GM12878 (cell line): ENCODE measurements at regions not wholly inside any gene's neighbourhood (a gene's known extent, or its start where the extent isn't known, plus 50 kb on each side); places are given as distances from the start of the nearest gene placed in this dataset.

Experiments
- ATAC-seq: fragments of 200-7000 bp; cut with Tn5 transposase; 3 replicates; pipeline ENCODE4 v1.9.1; 2020; ENCODE audit warnings: mild to moderate bottlenecking, moderate library complexity
- BruUV-seq: library from RNA; stranded (reverse); fragments of 400-500 nt; replicated peaks from 2 replicates; lab custom pipeline; 2021; lab: Mats Ljungman, UMichigan
- CTCF ChIA-PET: fragments of 300-600 bp; sonication (Branson Sonifier 250); formaldehyde crosslinking; extraction: SDS; loops from one replicate; lab custom pipeline; 2021; ENCODE audit warnings: inconsistent platforms; lab: Yijun Ruan, JAX
- POLR2A ChIA-PET: fragments of 350-600 bp; formaldehyde crosslinking; extraction: SDS; loops from one replicate; lab custom pipeline; 2021; ENCODE audit warnings: inconsistent platforms; lab: Charles Lee
- RAD21 ChIA-PET: fragments of 300-600 bp; sonication (Branson Sonifier 250); formaldehyde crosslinking; loops from one replicate; lab custom pipeline; 2023; ENCODE audit warnings: antibody characterized with exemption; ENCODE audit not compliant: unreplicated experiment; lab: Charles Lee
- SMC1A ChIA-PET: fragments of 300-600 bp; sonication (Branson Sonifier 250); formaldehyde crosslinking; loops from one replicate; lab custom pipeline; 2023; ENCODE audit not compliant: unreplicated experiment, uncharacterized antibody; lab: Charles Lee
- DNase-seq: peaks from one replicate; pipeline ENCODE4 v3.0.0-alpha.2; 2011; ENCODE audit warnings: low read depth, low spot score
- FAIRE-seq: peaks from 3 replicates; lab custom pipeline; 2011; peaks lifted over from hg19 to GRCh38; lab: Jason Lieb, UNC
- H2AFZ ChIP-seq: 2 replicates; pipeline ENCODE4 v1.6.0; 2011; ENCODE audit warnings: low read depth, low read length, control low read depth; ENCODE audit not compliant: control insufficient read depth
- H3K27ac ChIP-seq: 2 replicates; pipeline ENCODE4 v1.5.1; 2011; ENCODE audit warnings: control low read depth; ENCODE audit not compliant: control insufficient read depth, insufficient read depth
- H3K27me3 ChIP-seq, 2 experiments: replicated peaks in 1 of 2; 2 replicates each; pipeline versions ENCODE4 v1.6.0 to v1.6.1; 2011; ENCODE audit warnings: low read length in 1 of 2; ENCODE audit not compliant: control insufficient read depth in 2 of 2, insufficient read depth in 2 of 2
- H3K36me3 ChIP-seq, 2 experiments: 2 replicates each; pipeline ENCODE4 v1.5.1; 2011; ENCODE audit warnings: low read length in 1 of 2; ENCODE audit not compliant: control insufficient read depth in 2 of 2, insufficient read depth in 2 of 2
- H3K4me1 ChIP-seq: 2 replicates; pipeline ENCODE4 v1.6.1; 2011; ENCODE audit warnings: mild to moderate bottlenecking, low read length, moderate library complexity, mixed read lengths; ENCODE audit not compliant: control insufficient read depth, insufficient read depth
- H3K4me2 ChIP-seq: 2 replicates; pipeline ENCODE4 v1.6.0; 2011; ENCODE audit warnings: control low read depth; ENCODE audit not compliant: control insufficient read depth, insufficient read depth
- H3K4me3 ChIP-seq: fragments of 200-600 bp; sonication (generic); 2 replicates; pipeline ENCODE4 v1.5.1; 2016
- H3K79me2 ChIP-seq: 2 replicates; pipeline ENCODE4 v1.6.0; 2011; ENCODE audit warnings: low read length; ENCODE audit not compliant: control insufficient read depth, insufficient read depth
- H3K9ac ChIP-seq: 2 replicates; pipeline ENCODE4 v1.8.0; 2011; ENCODE audit warnings: low read length, control low read depth, mixed read lengths; ENCODE audit not compliant: control insufficient read depth, insufficient read depth
- H3K9me3 ChIP-seq: replicated peaks from 3 replicates; pipeline ENCODE4 v1.5.1; 2011; ENCODE audit warnings: mild to moderate bottlenecking, low read length; ENCODE audit not compliant: control insufficient read depth, insufficient read depth
- H4K20me1 ChIP-seq: 2 replicates; pipeline ENCODE4 v1.6.0; 2011; ENCODE audit not compliant: control insufficient read depth, insufficient read depth
- ASH2L ChIP-seq: fragments of 300-600, 200-600 bp; sonication (generic); IDR thresholded peaks from 2 replicates; pipeline ENCODE4 v1.6.1; 2017; ENCODE audit warnings: low read depth, mild to moderate bottlenecking, borderline replicate concordance
- BCL11A ChIP-seq: IDR thresholded peaks from 2 replicates; pipeline ENCODE4 v1.6.1; 2011; ENCODE audit warnings: low read depth, low read length
- DPF2 ChIP-seq: fragments of 450-650 bp; IDR thresholded peaks from 2 replicates; pipeline ENCODE4 v1.6.1; 2017; ENCODE audit warnings: mild to moderate bottlenecking
- ESRRA ChIP-seq: IDR thresholded peaks from 2 replicates; pipeline ENCODE4 v1.6.1; 2012; ENCODE audit warnings: mild to moderate bottlenecking, low read length, improper control_type of control experiment
- KLF5 ChIP-seq: fragments of 450-650 bp; IDR thresholded peaks from 2 replicates; pipeline ENCODE4 v1.6.1; 2014; ENCODE audit warnings: mild to moderate bottlenecking; ENCODE audit not compliant: partially characterized antibody
- MXI1 ChIP-seq: fragments of 150-350 bp; IDR thresholded peaks from 2 replicates; pipeline ENCODE4 v1.6.1; 2011; ENCODE audit warnings: low read depth, mild to moderate bottlenecking, inconsistent platforms, low read length, improper control_type of control experiment
- MYC ChIP-seq: IDR thresholded peaks from 2 replicates; pipeline ENCODE4 v1.6.1; 2011; ENCODE audit warnings: mild to moderate bottlenecking, low read length, moderate library complexity, inconsistent platforms; ENCODE audit not compliant: insufficient read depth, insufficient replicate concordance, insufficient read length, severe bottlenecking
- NFXL1 ChIP-seq: fragments of 450-650 bp; IDR thresholded peaks from 2 replicates; pipeline ENCODE4 v1.6.1; 2017; ENCODE audit warnings: antibody characterized with exemption, mild to moderate bottlenecking, borderline replicate concordance
- NFYB ChIP-seq: IDR thresholded peaks from 2 replicates; pipeline ENCODE4 v1.6.1; 2011; ENCODE audit warnings: low read depth, mild to moderate bottlenecking, low read length, improper control_type of control experiment, moderate library complexity; ENCODE audit not compliant: insufficient read depth
- NRF1 ChIP-seq: conservative IDR thresholded peaks from 2 replicates; pipeline ENCODE4 v1.6.1; 2011; ENCODE audit warnings: mild to moderate bottlenecking, low read depth, low read length, improper control_type of control experiment
- SIN3A ChIP-seq: IDR thresholded peaks from 2 replicates; pipeline ENCODE4 v1.6.1; 2012; ENCODE audit warnings: low read depth, low read length, improper control_type of control experiment
- SIX5 ChIP-seq: IDR thresholded peaks from 2 replicates; pipeline ENCODE4 v1.6.1; 2011; ENCODE audit warnings: mild to moderate bottlenecking, low read depth, low read length, moderate library complexity; ENCODE audit not compliant: severe bottlenecking
- SMAD5 ChIP-seq: IDR thresholded peaks from 2 replicates; pipeline ENCODE4 v1.6.1; 2016; ENCODE audit warnings: antibody characterized with exemption, low read depth
- SPI1 ChIP-seq: IDR thresholded peaks from 2 replicates; pipeline ENCODE4 v1.6.1; 2011; ENCODE audit warnings: low read depth, mild to moderate bottlenecking, low read length, moderate library complexity, borderline replicate concordance; ENCODE audit not compliant: insufficient read depth
- TCF7 ChIP-seq: IDR thresholded peaks from 2 replicates; pipeline ENCODE4 v1.6.1; 2014; ENCODE audit warnings: antibody characterized with exemption, borderline replicate concordance
- YY1 ChIP-seq: IDR thresholded peaks from 2 replicates; pipeline ENCODE4 v1.6.1; 2011; ENCODE audit warnings: low read depth, mild to moderate bottlenecking, low read length
- ZBED1 ChIP-seq: IDR thresholded peaks from 2 replicates; pipeline ENCODE4 v1.6.1; 2016; ENCODE audit warnings: borderline replicate concordance
- ZNF24 ChIP-seq: fragments of 450-650 bp; IDR thresholded peaks from 2 replicates; pipeline ENCODE4 v1.6.1; 2017; ENCODE audit warnings: antibody characterized with exemption, mild to moderate bottlenecking
- ZZZ3 ChIP-seq: IDR thresholded peaks from 2 replicates; pipeline ENCODE4 v1.6.1; 2011; ENCODE audit warnings: low read depth; ENCODE audit not compliant: control insufficient read depth, insufficient read length
- WGBS: methylation state at CpG from one replicate; pipeline ENCODE4 v1.1.6; 2016; ENCODE audit warnings: low lambda C conversion rate; ENCODE audit not compliant: insufficient replicate concordance, insufficient coverage; ENCODE audit errors: missing lambda C conversion rate; 5-methylcytosine and 5-hydroxymethylcytosine counted together
- in situ Hi-C: fragments of 300-500 bp; cut with MboI; formaldehyde crosslinking; loops from 9 replicates; pipeline ENCODE4 v1.14.3; 2018; ENCODE audit warnings: mixed read lengths
- intact Hi-C: fragments of 100-400 bp; cut with micrococcal nuclease; formaldehyde crosslinking; loops from one replicate; pipeline ENCODE4 v1.14.2; 2022; ENCODE audit not compliant: unreplicated experiment
- TF ChIP-seq, protein P1 (sequence below): fragments of 150-350 bp; IDR thresholded peaks from 2 replicates; pipeline ENCODE4 v1.6.1; 2014; ENCODE audit warnings: mild to moderate bottlenecking, low read depth, low read length
- TF ChIP-seq, protein P2 (sequence below): IDR thresholded peaks from 2 replicates; pipeline ENCODE4 v1.6.1; 2011; ENCODE audit warnings: mild to moderate bottlenecking, low read depth, low read length, moderate library complexity; ENCODE audit not compliant: insufficient replicate concordance
- TF ChIP-seq, protein P3 (sequence below): IDR thresholded peaks from 2 replicates; pipeline ENCODE4 v1.6.1; 2011; ENCODE audit warnings: borderline replicate concordance, low read depth, mild to moderate bottlenecking, moderate library complexity, mixed read lengths, low read length; ENCODE audit not compliant: insufficient read depth; ENCODE audit errors: extremely low read length

DNA sequence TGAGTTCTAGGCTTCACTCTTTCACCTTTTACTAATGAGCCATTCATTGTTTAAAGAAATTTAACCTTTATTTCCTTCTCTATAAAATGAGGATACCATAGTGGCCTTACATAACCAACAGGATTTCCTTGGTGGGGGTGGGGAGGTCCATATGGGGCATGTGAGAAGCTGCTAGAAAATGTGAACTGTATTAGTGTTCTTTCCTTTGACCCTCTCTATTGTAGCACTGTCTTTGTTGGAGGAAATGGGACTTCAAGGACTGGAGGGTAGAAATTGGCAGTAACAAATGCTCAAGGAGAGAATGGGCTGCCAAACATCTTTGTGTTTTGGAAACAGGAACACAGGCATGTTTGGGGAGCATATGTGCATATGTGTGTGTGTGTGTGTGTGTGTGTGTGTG, 468.7 kb upstream of the ZEB2 start:
- POLR2A ChIA-PET: no interaction called here
- no peak for FAIRE-seq
- in situ Hi-C loops: no loop called here

DNA sequence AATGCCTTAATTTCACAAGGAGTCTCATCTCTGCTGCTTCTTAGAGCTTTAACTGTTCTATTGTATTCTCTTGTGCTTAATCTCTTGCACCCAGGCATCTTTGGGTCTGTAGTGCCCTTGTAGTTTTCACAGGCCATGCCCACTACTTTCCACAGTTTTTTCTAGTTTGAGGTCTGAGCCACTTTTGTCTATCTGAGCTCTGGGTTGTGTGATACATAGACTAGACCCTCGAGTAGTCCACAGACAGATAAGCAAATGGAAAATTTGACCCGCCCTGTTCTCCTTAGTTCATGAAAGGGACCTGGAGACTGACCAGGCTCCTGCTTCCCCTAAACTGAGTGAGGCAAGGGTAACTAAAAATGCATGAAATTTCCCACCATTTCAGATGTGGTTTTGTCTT, 466.8 kb upstream of the ZEB2 start:
- Histone ChIP-seq H3K27me3 (no peaks in the 10 kb centered on the region), H3K4me1 (no peaks in the 10 kb centered on the region), H3K79me2 (no peaks in the 10 kb centered on the region), H2AFZ (no peak overlapping the region), H3K4me3 (no peak overlapping the region), H4K20me1 (no peaks in the 10 kb centered on the region), H3K4me2 (no peak overlapping the region), H3K9ac (no peak overlapping the region), H3K27ac (no peak overlapping the region), H3K36me3 (no peaks in the 10 kb centered on the region), H3K9me3 (no peaks in the 10 kb centered on the region)
- DNase-seq: no peak
- TF ChIP-seq SIX5 (no peak), DPF2 (no peak), TCF7 (no peak), NFYB (no peak), SPI1 (no peak), BCL11A (no peak), ZBED1 (no peak), KLF5 (no peak)
- TF ChIP-seq, protein P1, sequence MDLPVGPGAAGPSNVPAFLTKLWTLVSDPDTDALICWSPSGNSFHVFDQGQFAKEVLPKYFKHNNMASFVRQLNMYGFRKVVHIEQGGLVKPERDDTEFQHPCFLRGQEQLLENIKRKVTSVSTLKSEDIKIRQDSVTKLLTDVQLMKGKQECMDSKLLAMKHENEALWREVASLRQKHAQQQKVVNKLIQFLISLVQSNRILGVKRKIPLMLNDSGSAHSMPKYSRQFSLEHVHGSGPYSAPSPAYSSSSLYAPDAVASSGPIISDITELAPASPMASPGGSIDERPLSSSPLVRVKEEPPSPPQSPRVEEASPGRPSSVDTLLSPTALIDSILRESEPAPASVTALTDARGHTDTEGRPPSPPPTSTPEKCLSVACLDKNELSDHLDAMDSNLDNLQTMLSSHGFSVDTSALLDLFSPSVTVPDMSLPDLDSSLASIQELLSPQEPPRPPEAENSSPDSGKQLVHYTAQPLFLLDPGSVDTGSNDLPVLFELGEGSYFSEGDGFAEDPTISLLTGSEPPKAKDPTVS: no peak
- TF ChIP-seq, protein P2, sequence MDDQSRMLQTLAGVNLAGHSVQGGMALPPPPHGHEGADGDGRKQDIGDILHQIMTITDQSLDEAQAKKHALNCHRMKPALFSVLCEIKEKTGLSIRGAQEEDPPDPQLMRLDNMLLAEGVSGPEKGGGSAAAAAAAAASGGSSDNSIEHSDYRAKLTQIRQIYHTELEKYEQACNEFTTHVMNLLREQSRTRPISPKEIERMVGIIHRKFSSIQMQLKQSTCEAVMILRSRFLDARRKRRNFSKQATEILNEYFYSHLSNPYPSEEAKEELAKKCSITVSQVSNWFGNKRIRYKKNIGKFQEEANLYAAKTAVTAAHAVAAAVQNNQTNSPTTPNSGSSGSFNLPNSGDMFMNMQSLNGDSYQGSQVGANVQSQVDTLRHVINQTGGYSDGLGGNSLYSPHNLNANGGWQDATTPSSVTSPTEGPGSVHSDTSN: no peak
- ChIA-PET POLR2A (no interaction called here), RAD21 (no interaction called here), CTCF (no interaction called here), SMC1A (no interaction called here)
- WGBS: 0% methylated on average over 2 of the region's 2 CpGs
- intact Hi-C loops: no loop called here
- BruUV-seq: no TSS peak
- FAIRE-seq: no peak
- no peak for ATAC-seq
- in situ Hi-C loops: no loop called here

More for the DNA sequence above, 468.7 kb upstream of the ZEB2 start:
- Histone ChIP-seq H3K79me2 (no peaks in the 10 kb centered on the region), H3K36me3 (no peaks in the 10 kb centered on the region), H3K27me3 (no peaks in the 10 kb centered on the region), H3K4me3 (no peak overlapping the region), H3K27ac (no peak overlapping the region), H4K20me1 (no peaks in the 10 kb centered on the region), H3K4me1 (no peaks in the 10 kb centered on the region), H2AFZ (no peak overlapping the region), H3K9me3 (no peaks in the 10 kb centered on the region), H3K9ac (no peak overlapping the region), H3K4me2 (no peak overlapping the region)
- no TSS peak for BruUV-seq
- CTCF ChIA-PET: no interaction called here
- RAD21 ChIA-PET: no interaction called here
- SMC1A ChIA-PET: no interaction called here
- intact Hi-C loops: no loop called here
- DNase-seq: no peak
- TF ChIP-seq ZNF24 (no peak), MXI1 (no peak), ASH2L (no peak), YY1 (no peak), SMAD5 (no peak), NRF1 (no peak), SIN3A (no peak), ZZZ3 (no peak), MYC (no peak), NFXL1 (no peak), ESRRA (no peak)
- TF ChIP-seq, protein P3, sequence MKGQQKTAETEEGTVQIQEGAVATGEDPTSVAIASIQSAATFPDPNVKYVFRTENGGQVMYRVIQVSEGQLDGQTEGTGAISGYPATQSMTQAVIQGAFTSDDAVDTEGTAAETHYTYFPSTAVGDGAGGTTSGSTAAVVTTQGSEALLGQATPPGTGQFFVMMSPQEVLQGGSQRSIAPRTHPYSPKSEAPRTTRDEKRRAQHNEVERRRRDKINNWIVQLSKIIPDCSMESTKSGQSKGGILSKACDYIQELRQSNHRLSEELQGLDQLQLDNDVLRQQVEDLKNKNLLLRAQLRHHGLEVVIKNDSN: no peak
- ATAC-seq: no peak
